ENCODE measurements at regions not wholly inside any gene's neighbourhood (a gene's known extent, or its start where the extent isn't known, plus 50 kb on each side); places are given as distances from the start of the nearest gene placed in this dataset.

GRCh38 chr11:8832571-8833260 lies 78.3 kb upstream of the AKIP1 start:
- no peak overlapping the region for H3K27ac ChIP-seq

DNA sequence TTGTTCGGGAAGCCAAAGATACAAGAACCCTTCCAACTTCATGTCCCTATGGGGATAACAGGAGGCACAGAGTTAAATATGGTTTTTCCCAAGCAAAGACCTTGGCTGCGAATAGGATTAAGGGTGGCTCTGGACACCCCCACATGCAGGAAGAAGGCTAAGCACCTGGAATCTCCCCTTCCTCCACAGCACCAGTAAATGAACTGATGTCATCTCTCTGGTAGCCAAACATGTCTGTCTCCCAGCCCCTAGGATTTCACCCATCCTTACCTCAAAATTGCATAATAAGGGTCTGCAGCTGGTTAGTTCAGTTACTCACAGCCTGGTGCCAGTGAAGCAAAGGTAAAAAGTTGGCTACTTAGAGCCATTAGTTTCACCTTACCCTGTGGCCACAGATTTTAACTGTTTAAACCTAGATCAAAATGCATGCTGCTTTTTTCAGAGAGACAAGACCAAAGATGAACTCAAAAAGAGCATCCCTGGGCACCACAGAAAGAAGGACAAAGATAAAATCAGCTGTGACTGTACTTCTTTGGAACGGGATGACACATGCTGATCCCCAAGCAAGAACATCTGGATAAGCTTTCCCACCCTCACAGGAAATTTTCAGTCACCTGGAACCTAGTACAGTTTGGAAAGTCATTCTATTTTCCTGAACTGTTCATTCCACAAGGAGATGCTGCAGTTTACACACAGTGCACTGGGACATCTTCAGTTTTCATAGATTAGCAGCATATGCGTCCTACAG lies 77.2 kb upstream of the AKIP1 start:
- H3K27ac ChIP-seq: no peak overlapping the region

More at GRCh38 chr11:8832571-8833260, 78.3 kb upstream of the AKIP1 start:
- no peak for TF ChIP-seq ZFX (IDR thresholded peaks at IDR 0.05; ENCODE audit: borderline replicate concordance)
- TF ChIP-seq, protein P1, sequence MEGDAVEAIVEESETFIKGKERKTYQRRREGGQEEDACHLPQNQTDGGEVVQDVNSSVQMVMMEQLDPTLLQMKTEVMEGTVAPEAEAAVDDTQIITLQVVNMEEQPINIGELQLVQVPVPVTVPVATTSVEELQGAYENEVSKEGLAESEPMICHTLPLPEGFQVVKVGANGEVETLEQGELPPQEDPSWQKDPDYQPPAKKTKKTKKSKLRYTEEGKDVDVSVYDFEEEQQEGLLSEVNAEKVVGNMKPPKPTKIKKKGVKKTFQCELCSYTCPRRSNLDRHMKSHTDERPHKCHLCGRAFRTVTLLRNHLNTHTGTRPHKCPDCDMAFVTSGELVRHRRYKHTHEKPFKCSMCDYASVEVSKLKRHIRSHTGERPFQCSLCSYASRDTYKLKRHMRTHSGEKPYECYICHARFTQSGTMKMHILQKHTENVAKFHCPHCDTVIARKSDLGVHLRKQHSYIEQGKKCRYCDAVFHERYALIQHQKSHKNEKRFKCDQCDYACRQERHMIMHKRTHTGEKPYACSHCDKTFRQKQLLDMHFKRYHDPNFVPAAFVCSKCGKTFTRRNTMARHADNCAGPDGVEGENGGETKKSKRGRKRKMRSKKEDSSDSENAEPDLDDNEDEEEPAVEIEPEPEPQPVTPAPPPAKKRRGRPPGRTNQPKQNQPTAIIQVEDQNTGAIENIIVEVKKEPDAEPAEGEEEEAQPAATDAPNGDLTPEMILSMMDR (IDR thresholded peaks at IDR 0.05): no peak

GRCh38 chr11:8834379-8834778 lies 76.6 kb upstream of the AKIP1 start:
- no peak for TF ChIP-seq ZFX (IDR thresholded peaks at IDR 0.05; ENCODE audit: borderline replicate concordance)
- TF ChIP-seq, protein P1 (IDR thresholded peaks at IDR 0.05): no peak
- H3K27ac ChIP-seq: no peak overlapping the region

More for the DNA sequence above, 77.2 kb upstream of the AKIP1 start:
- no peak for TF ChIP-seq ZFX (IDR thresholded peaks at IDR 0.05; ENCODE audit: borderline replicate concordance)
- TF ChIP-seq, protein P1 (IDR thresholded peaks at IDR 0.05): no peak

DNA sequence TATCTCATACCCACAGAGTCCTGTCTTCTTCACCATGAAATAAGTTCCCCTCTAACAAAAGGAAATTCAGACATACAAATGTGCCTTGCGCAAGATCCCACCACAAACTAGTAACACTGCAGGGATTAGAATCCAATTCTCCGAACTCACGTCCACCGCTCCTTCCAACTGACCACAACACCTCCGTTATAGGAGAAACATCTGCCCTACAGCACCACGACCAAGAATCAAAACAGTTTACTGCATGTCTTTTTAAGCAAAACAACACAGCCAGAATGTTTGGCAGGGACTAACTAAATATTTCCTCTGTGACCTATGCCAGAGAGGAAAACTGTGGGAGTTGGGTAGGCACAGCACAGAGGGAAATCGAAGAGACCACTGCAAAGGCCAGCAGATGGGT lies 72.7 kb upstream of the AKIP1 start:
- TF ChIP-seq, protein P1 (IDR thresholded peaks at IDR 0.05): no peak
- TF ChIP-seq ZFX (IDR thresholded peaks at IDR 0.05; ENCODE audit: borderline replicate concordance): no peak
- no peak overlapping the region for H3K27ac ChIP-seq

- no peak overlapping the region for H3K27ac ChIP-seq
- TF ChIP-seq ZFX (IDR thresholded peaks at IDR 0.05; ENCODE audit: borderline replicate concordance): no peak
- TF ChIP-seq, protein P1 (IDR thresholded peaks at IDR 0.05): no peak
Measured at GRCh38 chr11:8839306-8839956, 71.6 kb upstream of the AKIP1 start.

- no peak for TF ChIP-seq ZFX (IDR thresholded peaks at IDR 0.05; ENCODE audit: borderline replicate concordance)
- TF ChIP-seq, protein P1 (IDR thresholded peaks at IDR 0.05): no peak
- no peak overlapping the region for H3K27ac ChIP-seq
Measured at GRCh38 chr11:8839957-8840945, 70.7 kb upstream of the AKIP1 start.

Measured in 22Rv1 (cell line).